Kidney epithelial cell (primary cell): ENCODE measurements at regions not wholly inside any gene's neighbourhood (a gene's known extent, or its start where the extent isn't known, plus 50 kb on each side); places are given as distances from the start of the nearest gene placed in this dataset.

Source experiments
- DNase-seq: peaks from one replicate; pipeline ENCODE4 v3.0.0-alpha.2; 2010; ENCODE audit warnings: low read depth
- H3K27me3 ChIP-seq: 2 replicates; pipeline ENCODE4 v1.6.0; 2011; ENCODE audit warnings: low read length; ENCODE audit not compliant: control insufficient read depth, insufficient read depth
- H3K36me3 ChIP-seq: 2 replicates; pipeline ENCODE4 v1.5.1; 2011; ENCODE audit warnings: low read length; ENCODE audit not compliant: control insufficient read depth, insufficient read depth
- H3K4me3 ChIP-seq: 2 replicates; pipeline ENCODE4 v1.5.1; 2011; ENCODE audit warnings: low read depth, mild to moderate bottlenecking, control low read depth, low read length
- TF ChIP-seq, protein P1 (sequence below): IDR thresholded peaks from 2 replicates; pipeline ENCODE4 v1.5.1; 2011; ENCODE audit warnings: mild to moderate bottlenecking, moderate library complexity, low read length, control low read depth, inconsistent platforms; ENCODE audit not compliant: insufficient read depth, poor library complexity, severe bottlenecking

DNA sequence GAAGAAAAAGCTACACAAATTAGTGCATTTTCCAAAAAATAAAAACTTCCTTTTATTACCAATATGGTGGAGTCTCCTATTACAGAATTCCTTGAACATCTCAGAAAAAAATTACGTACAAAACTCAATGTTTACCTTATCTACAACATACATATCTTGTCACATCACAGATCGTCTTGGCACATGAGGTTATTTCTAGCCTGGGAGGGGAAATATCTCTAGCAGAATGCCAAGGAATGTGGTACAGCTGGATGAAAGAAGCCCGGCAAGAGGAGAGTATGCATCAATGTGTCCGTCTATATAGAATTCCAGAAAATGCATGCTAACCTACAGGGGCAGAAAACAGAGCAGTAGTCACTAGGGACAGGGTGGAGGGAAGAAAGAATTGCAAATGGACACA lies 443.8 kb downstream of the ZSWIM6 start:
- H3K36me3 ChIP-seq, result no peaks in the 10 kb centered on the region
- TF ChIP-seq, protein P1, sequence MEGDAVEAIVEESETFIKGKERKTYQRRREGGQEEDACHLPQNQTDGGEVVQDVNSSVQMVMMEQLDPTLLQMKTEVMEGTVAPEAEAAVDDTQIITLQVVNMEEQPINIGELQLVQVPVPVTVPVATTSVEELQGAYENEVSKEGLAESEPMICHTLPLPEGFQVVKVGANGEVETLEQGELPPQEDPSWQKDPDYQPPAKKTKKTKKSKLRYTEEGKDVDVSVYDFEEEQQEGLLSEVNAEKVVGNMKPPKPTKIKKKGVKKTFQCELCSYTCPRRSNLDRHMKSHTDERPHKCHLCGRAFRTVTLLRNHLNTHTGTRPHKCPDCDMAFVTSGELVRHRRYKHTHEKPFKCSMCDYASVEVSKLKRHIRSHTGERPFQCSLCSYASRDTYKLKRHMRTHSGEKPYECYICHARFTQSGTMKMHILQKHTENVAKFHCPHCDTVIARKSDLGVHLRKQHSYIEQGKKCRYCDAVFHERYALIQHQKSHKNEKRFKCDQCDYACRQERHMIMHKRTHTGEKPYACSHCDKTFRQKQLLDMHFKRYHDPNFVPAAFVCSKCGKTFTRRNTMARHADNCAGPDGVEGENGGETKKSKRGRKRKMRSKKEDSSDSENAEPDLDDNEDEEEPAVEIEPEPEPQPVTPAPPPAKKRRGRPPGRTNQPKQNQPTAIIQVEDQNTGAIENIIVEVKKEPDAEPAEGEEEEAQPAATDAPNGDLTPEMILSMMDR, result no peak
- no peaks in the 10 kb centered on the region for H3K27me3 ChIP-seq
- H3K4me3 ChIP-seq, result no peak overlapping the region
- DNase-seq, result no peak

DNA sequence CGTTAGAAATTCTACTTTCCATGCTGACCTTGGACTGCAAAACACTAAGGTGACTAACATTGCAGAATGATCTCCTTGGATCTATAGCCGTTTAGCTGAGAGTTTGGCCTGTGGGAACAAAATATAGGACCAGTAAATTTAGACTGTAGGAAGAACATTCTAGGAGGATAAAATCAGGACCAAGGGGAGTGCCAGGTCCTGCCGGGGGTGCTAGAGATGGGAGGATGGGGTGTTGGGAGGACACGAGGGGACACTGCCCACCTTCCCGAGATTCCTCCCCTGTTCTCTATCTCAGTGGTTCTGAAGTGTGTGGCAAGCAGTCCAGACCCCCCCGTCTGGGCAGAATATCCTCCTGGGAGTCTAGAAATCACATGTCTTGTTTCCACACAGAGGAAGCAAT lies 445.2 kb downstream of the ZSWIM6 start:
- Histone ChIP-seq H3K27me3 (no peaks in the 10 kb centered on the region), H3K36me3 (no peaks in the 10 kb centered on the region), H3K4me3 (no peak overlapping the region)
- DNase-seq, result no peak
- TF ChIP-seq, protein P1, result no peak

DNA sequence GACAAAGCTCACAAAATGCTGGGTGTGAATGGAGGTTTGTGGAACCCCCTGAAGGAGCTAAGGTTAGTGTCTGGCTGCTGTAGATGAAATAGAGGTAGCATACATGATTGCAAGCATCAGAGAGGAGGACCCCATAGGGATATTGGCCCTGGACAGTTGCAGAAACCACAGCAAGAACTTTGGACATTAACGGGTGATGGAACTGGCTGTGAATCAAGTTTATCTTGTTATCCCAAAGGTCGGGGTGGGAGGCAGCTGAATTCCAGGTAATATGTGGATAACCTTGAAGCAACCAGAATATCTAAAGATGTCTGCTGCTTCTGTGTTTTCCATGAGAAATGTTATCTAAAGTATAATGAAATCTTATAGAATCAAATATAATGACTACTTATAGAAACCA lies 447.7 kb downstream of the ZSWIM6 start:
- no peak overlapping the region for H3K4me3 ChIP-seq

DNA sequence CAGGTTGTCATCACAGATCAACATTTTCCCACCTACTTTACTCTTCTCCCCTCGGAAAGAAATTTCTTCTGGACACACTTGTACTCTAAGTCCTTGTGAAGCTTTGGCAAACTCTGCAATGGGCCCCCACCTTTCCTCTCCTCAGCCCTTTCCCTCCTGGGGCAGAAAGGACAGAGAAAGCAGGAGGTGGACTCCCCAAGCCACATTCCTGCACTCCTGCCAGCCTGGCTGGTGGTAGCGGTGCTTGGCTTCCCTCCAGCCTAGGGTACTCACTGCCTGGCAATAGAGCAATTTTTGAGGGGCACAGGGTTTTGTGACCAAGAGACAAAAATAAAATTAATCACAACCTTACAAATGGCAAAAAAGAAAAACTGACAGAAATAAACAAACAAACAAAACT lies 451.4 kb downstream of the ZSWIM6 start:
- no peaks in the 10 kb centered on the region for H3K36me3 ChIP-seq
- no peaks in the 10 kb centered on the region for H3K27me3 ChIP-seq
- no peak for DNase-seq
- TF ChIP-seq, protein P1, result no peak
- H3K4me3 ChIP-seq, result no peak overlapping the region

More for the DNA sequence above, 447.7 kb downstream of the ZSWIM6 start:
- no peak for DNase-seq
- TF ChIP-seq, protein P1, result no peak
- Histone ChIP-seq H3K36me3 (no peaks in the 10 kb centered on the region), H3K27me3 (no peaks in the 10 kb centered on the region)

DNA sequence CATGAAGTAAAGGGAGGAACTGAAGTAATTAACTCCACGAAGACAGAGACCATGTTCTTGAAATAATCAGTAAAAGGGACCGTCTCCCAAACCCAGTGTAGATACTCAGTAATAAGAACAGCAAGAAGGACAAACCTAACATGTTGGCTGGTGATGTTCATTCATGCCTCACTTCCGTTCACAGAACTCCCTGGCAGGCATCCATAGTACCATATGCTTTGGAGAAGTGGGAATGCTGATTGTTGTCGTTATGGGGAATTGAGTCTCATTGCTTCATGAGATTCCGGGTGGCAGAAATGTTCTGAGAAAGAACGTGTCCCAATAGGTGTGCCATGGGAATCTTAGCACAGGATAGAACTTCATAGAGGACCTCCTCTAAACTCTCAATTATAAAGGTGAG lies 452.3 kb downstream of the ZSWIM6 start:
- no peaks in the 10 kb centered on the region for H3K36me3 ChIP-seq
- no peak overlapping the region for H3K4me3 ChIP-seq
- no peak for DNase-seq
- no peaks in the 10 kb centered on the region for H3K27me3 ChIP-seq
- TF ChIP-seq, protein P1, result no peak

DNA sequence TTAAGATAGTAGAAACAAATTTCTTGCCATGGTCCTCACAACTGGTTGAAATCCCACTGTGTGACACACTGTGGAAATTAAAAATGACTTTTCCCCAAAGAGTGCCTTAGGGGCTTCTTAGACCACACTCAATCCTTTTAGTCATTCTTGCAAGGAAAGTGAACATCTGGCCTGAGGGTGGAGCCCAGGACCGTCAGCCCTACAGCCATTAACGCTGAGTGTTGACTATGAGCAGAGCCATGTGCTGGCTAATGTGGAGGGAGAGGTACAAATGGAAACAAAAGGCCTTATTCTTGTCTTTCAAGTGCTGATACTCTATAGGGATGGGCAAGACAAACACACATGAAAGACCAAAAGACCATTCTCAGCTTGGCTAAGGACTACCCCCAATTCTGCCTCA lies 456.5 kb downstream of the ZSWIM6 start:
- TF ChIP-seq, protein P1, result no peak

More for the DNA sequence above, 456.5 kb downstream of the ZSWIM6 start:
- Histone ChIP-seq H3K27me3 (no peaks in the 10 kb centered on the region), H3K36me3 (no peaks in the 10 kb centered on the region), H3K4me3 (no peak overlapping the region)
- DNase-seq, result no peak
